HG03175 (cell line): ENCODE measurements at regions not wholly inside any gene's neighbourhood (a gene's known extent, or its start where the extent isn't known, plus 50 kb on each side); places are given as distances from the start of the nearest gene placed in this dataset.

Experiments used
- ATAC-seq: cut with Tn5 transposase; IDR thresholded peaks from one replicate; pipeline ENCODE4 v1.9.1; 2021; ENCODE audit warnings: mild to moderate bottlenecking, moderate library complexity; ENCODE audit not compliant: unreplicated experiment

- no peak for ATAC-seq
Measured at GRCh38 chr11:115572551-115572950, 68.3 kb upstream of the CADM1 start.

- no peak for ATAC-seq
Measured at GRCh38 chr11:115566180-115566764, 62.1 kb upstream of the CADM1 start.

GRCh38 chr11:115564851-115565250, 60.6 kb upstream of the CADM1 start:
- no peak for ATAC-seq

- ATAC-seq: no peak
Measured at GRCh38 chr11:115561116-115561515, 56.9 kb upstream of the CADM1 start.

- ATAC-seq: no peak
Measured at GRCh38 chr11:115558635-115559034, 54.4 kb upstream of the CADM1 start.

GRCh38 chr11:115557681-115558080, 53.5 kb upstream of the CADM1 start:
- no peak for ATAC-seq

GRCh38 chr11:115556984-115557383, 52.8 kb upstream of the CADM1 start:
- no peak for ATAC-seq

GRCh38 chr11:115555336-115556090, 51.3 kb upstream of the CADM1 start:
- ATAC-seq: no peak
